HEK293T (cell line): ENCODE measurements at regions not wholly inside any gene's neighbourhood (a gene's known extent, or its start where the extent isn't known, plus 50 kb on each side); places are given as distances from the start of the nearest gene placed in this dataset.

Experiments used
- CTBP1 ChIP-seq: fragments of 450-650 bp; IDR thresholded peaks from 2 replicates; pipeline ENCODE4 v1.6.1; 2016; ENCODE audit warnings: borderline replicate concordance
- HDGF ChIP-seq: fragments of 450-650 bp; IDR thresholded peaks from 2 replicates; pipeline ENCODE4 v1.6.1; 2017; ENCODE audit warnings: antibody characterized with exemption, borderline replicate concordance

DNA sequence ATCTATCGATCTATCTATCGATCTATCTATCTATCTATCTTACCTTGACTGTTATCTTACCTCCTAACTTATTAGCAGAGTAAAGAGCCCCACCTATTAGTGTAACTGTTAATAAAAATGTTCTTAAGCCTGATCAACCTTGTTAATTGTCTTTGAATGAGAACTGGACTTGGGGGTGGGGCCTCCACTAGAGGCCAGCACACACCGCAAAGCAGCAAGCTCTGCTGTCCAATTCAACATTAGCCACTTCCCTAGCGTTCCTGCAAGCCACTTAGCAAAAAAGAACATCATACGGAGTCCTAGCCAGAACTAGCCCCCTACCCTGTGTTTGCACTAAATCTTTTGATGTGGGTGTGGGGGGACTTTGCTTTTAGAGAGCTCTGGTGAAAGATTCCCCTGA lies 515.8 kb downstream of the KDM4C start:
- TF ChIP-seq HDGF (no peak), CTBP1 (no peak)
